ENCODE measurements at regions not wholly inside any gene's neighbourhood (a gene's known extent, or its start where the extent isn't known, plus 50 kb on each side); places are given as distances from the start of the nearest gene placed in this dataset.
A peak's percentile ranks its signal among the peaks of the same experiment; 100 is the strongest.

- no peak for DNase-seq (ENCODE audit: low read depth)
- Histone ChIP-seq H3K36me3 (ENCODE audit: control insufficient read depth, insufficient read depth, low read length) (no peaks in the 10 kb centered on the region), H3K4me3 (ENCODE audit: low read depth, low read length) (no peak overlapping the region), H3K27me3 (ENCODE audit: control insufficient read depth, insufficient read depth, low read length) (no peaks in the 10 kb centered on the region)
- TF ChIP-seq CTCF (IDR thresholded peaks at IDR 0.05; ENCODE audit: insufficient read depth, low read length, poor library complexity, severe bottlenecking): no peak
Observed at GRCh38 chr2:136468799-136469369, 296.5 kb upstream of the THSD7B start.

- TF ChIP-seq CTCF (IDR thresholded peaks at IDR 0.05; ENCODE audit: insufficient read depth, low read length, poor library complexity, severe bottlenecking): no peak
- no peak for DNase-seq (ENCODE audit: low read depth)
- Histone ChIP-seq H3K27me3 (ENCODE audit: control insufficient read depth, insufficient read depth, low read length) (no peaks in the 10 kb centered on the region), H3K36me3 (ENCODE audit: control insufficient read depth, insufficient read depth, low read length) (no peaks in the 10 kb centered on the region), H3K4me3 (ENCODE audit: low read depth, low read length) (no peak overlapping the region)
Observed at GRCh38 chr2:136452528-136452927, 312.8 kb upstream of the THSD7B start.

GRCh38 chr2:136448986-136449780 lies 316.2 kb upstream of the THSD7B start:
- DNase-seq (ENCODE audit: low read depth): no peak
- no peaks in the 10 kb centered on the region for H3K27me3 ChIP-seq (ENCODE audit: control insufficient read depth, insufficient read depth, low read length)
- H3K4me3 ChIP-seq (ENCODE audit: low read depth, low read length): no peak overlapping the region
- no peaks in the 10 kb centered on the region for H3K36me3 ChIP-seq (ENCODE audit: control insufficient read depth, insufficient read depth, low read length)
- no peak for TF ChIP-seq CTCF (IDR thresholded peaks at IDR 0.05; ENCODE audit: insufficient read depth, low read length, poor library complexity, severe bottlenecking)

- Histone ChIP-seq H3K4me3 (ENCODE audit: low read depth, low read length) (no peak overlapping the region), H3K36me3 (ENCODE audit: control insufficient read depth, insufficient read depth, low read length) (no peaks in the 10 kb centered on the region), H3K27me3 (ENCODE audit: control insufficient read depth, insufficient read depth, low read length) (no peaks in the 10 kb centered on the region)
- no peak for DNase-seq (ENCODE audit: low read depth)
- no peak for TF ChIP-seq CTCF (IDR thresholded peaks at IDR 0.05; ENCODE audit: insufficient read depth, low read length, poor library complexity, severe bottlenecking)
Observed at GRCh38 chr2:136448432-136448831, 316.9 kb upstream of the THSD7B start.

GRCh38 chr2:136444323-136444722 lies 321.0 kb upstream of the THSD7B start:
- no peak for TF ChIP-seq CTCF (IDR thresholded peaks at IDR 0.05; ENCODE audit: insufficient read depth, low read length, poor library complexity, severe bottlenecking)
- no peak overlapping the region for H3K4me3 ChIP-seq (ENCODE audit: low read depth, low read length)
- H3K36me3 ChIP-seq (ENCODE audit: control insufficient read depth, insufficient read depth, low read length): no peaks in the 10 kb centered on the region
- H3K27me3 ChIP-seq (ENCODE audit: control insufficient read depth, insufficient read depth, low read length): no peaks in the 10 kb centered on the region
- DNase-seq (ENCODE audit: low read depth): peak; percentile 35

Data from kidney epithelial cell (primary cell).